Neural progenitor cell (in vitro differentiated cells): ENCODE measurements at regions not wholly inside any gene's neighbourhood (a gene's known extent, or its start where the extent isn't known, plus 50 kb on each side); places are given as distances from the start of the nearest gene placed in this dataset.

ENCODE experiments used
- CTCF ChIP-seq: fragments of 200-600 bp; sonication (generic); IDR thresholded peaks from 2 replicates; pipeline ENCODE4 v1.5.1; 2017; ENCODE audit warnings: antibody characterized with exemption, mild to moderate bottlenecking
- EZH2phosphoT487 ChIP-seq: fragments of 200-600 bp; sonication (generic); IDR thresholded peaks from 2 replicates; pipeline ENCODE4 v1.6.1; 2017; ENCODE audit warnings: antibody characterized with exemption

DNA sequence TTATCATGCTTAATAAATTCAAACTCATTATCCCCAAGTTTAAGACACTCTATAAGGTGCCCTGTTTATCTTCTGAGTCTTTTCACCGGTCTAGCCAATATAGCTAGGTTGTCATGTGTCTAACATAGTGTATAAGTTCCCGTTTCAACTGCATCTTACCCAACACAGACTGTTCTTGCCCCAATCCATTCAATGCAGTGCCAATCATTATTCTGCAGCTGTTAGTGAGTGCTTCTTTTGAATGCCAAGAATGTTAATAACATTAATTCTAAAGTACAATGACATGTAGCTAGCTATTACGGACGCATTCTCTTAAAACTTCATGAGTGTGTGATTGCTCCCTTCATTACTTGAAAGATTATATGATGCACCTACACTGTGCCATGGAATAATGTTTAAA, 646.4 kb upstream of the NR2F2 start:
- no peak for TF ChIP-seq CTCF
- no peak for TF ChIP-seq EZH2phosphoT487
